ENCODE measurements at regions not wholly inside any gene's neighbourhood (a gene's known extent, or its start where the extent isn't known, plus 50 kb on each side); places are given as distances from the start of the nearest gene placed in this dataset.

DNA sequence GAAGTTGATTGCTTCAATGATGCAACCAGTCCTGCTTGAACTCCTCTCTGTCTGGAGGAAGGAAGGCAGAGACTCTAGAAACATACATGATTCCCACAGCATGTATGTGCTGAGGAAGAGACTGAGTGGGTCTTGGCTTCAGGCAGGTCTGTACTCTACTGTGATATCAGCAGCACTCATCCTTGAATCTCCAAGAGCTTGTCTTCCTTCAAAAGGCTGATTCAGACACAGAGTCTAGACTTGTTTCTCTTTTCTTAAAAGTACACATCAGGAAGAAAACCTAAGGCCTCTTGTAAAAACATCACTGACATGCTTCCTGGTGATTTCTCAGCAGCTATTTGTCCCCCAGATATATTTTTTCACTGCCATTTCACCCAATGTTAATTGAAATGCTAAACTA lies 155.7 kb upstream of the HEY2 start:
- no TSS peak for BruUV-seq (replicated peaks)
- Histone ChIP-seq H3K36me3 (ENCODE audit: control insufficient read depth, insufficient read depth, low read length) (no peaks in the 10 kb centered on the region), H3K27ac (ENCODE audit: extremely low read depth, low read depth, low read length) (no peak overlapping the region), H3K4me1 (replicated peaks in 1 of 2; ENCODE audit: control insufficient read depth in 2 of 2, insufficient read depth in 2 of 2, low read length in 2 of 2) (no peaks in the 10 kb centered on the region), H3K9me3 (replicated peaks; ENCODE audit: control insufficient read depth, insufficient read depth, low read depth, low read length) (no peaks in the 10 kb centered on the region), H3K9ac (ENCODE audit: insufficient read depth in 1 of 2, low read depth in 2 of 2, low read length in 2 of 2) (no peak overlapping the region), H4K20me1 (replicated peaks; ENCODE audit: control insufficient read depth, insufficient read depth, low read length) (no peaks in the 10 kb centered on the region), H3K27me3 (ENCODE audit: control insufficient read depth in 2 of 2, insufficient read depth in 2 of 2, low read length in 2 of 2) (no peaks in the 10 kb centered on the region), H3K9me1 (ENCODE audit: control insufficient read depth, insufficient read depth, low read length) (no peaks in the 10 kb centered on the region), H2AFZ (ENCODE audit: low read depth, low read length) (no peak overlapping the region), H3K4me2 (ENCODE audit: insufficient read depth, low read length) (no peak overlapping the region), H3K79me2 (ENCODE audit: control insufficient read depth, insufficient read depth, low read length) (no peaks in the 10 kb centered on the region), H3K4me3 (no peak overlapping the region)
- CTCF ChIA-PET (ENCODE audit: low intra/inter-chr PET ratio): no interaction called here
- FAIRE-seq: no peak
- no peak for DNase-seq (ENCODE audit: extremely low read depth in 1 of 4, low spot score in 3 of 4)
- in situ Hi-C loops (cut with MboI): no loop called here
- no peak for ATAC-seq
- TF ChIP-seq TRIM24 (IDR thresholded peaks at IDR 0.05): no peak
- no peak for TF ChIP-seq RBM25 (IDR thresholded peaks at IDR 0.05; ENCODE audit: low read depth, low read length, severe bottlenecking)
- intact Hi-C loops (cut with micrococcal nuclease): no loop called here
- POLR2A ChIA-PET: interaction anchor here (1.2 kb wide), 1 partner anchor 10 kb away, joined by 4 read pairs; no protein-coding TSS in a partner anchor

DNA sequence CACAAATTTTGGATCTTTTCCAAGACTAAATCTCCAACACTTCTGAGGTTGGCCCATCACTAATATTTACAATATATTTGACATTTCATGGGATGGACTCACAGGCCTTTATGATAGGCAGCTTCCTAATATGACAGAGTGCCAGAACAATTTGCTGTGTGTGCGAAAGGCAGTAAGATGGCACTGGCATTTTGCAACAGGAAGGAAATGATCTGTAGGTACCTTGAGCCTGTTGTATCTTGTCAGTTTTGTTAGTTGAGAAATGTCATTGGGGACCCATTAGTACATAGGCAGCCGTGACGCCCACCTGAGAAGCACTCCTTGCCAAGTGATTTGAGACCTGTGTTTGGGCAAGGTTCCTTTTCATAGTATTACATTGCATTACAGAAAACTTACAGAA lies 153.4 kb upstream of the HEY2 start:
- CTCF ChIA-PET (ENCODE audit: low intra/inter-chr PET ratio): no interaction called here
- Histone ChIP-seq H3K9ac (ENCODE audit: insufficient read depth in 1 of 2, low read depth in 2 of 2, low read length in 2 of 2) (no peak overlapping the region), H3K27ac (ENCODE audit: extremely low read depth, low read depth, low read length) (no peak overlapping the region), H3K9me1 (ENCODE audit: control insufficient read depth, insufficient read depth, low read length) (no peaks in the 10 kb centered on the region), H3K36me3 (ENCODE audit: control insufficient read depth, insufficient read depth, low read length) (no peaks in the 10 kb centered on the region), H3K4me2 (ENCODE audit: insufficient read depth, low read length) (no peak overlapping the region), H3K9me3 (replicated peaks; ENCODE audit: control insufficient read depth, insufficient read depth, low read depth, low read length) (no peaks in the 10 kb centered on the region), H3K79me2 (ENCODE audit: control insufficient read depth, insufficient read depth, low read length) (no peaks in the 10 kb centered on the region), H3K4me1 (replicated peaks in 1 of 2; ENCODE audit: control insufficient read depth in 2 of 2, insufficient read depth in 2 of 2, low read length in 2 of 2) (no peaks in the 10 kb centered on the region), H4K20me1 (replicated peaks; ENCODE audit: control insufficient read depth, insufficient read depth, low read length) (no peaks in the 10 kb centered on the region), H2AFZ (ENCODE audit: low read depth, low read length) (no peak overlapping the region), H3K4me3 (no peak overlapping the region), H3K27me3 (ENCODE audit: control insufficient read depth in 2 of 2, insufficient read depth in 2 of 2, low read length in 2 of 2) (no peaks in the 10 kb centered on the region)
- no peak for FAIRE-seq
- POLR2A ChIA-PET: no interaction called here
- BruUV-seq (replicated peaks): no TSS peak
- no peak for ATAC-seq
- intact Hi-C loops (cut with micrococcal nuclease) (no loop called here), in situ Hi-C loops (cut with MboI) (no loop called here)
- DNase-seq (ENCODE audit: extremely low read depth in 1 of 4, low spot score in 3 of 4): no peak
- 22% methylated on average over 3 of the region's 3 CpGs for WGBS (ENCODE audit: insufficient coverage, low coverage, missing lambda C conversion rate)
- no peak for TF ChIP-seq NR2C1 (IDR thresholded peaks at IDR 0.05)
- no peak for TF ChIP-seq NR2C1 (tag; IDR thresholded peaks at IDR 0.05)
- no peak for TF ChIP-seq FOXP1 (CRISPR knock-in tag; IDR thresholded peaks at IDR 0.05)
- TF ChIP-seq, protein P1, sequence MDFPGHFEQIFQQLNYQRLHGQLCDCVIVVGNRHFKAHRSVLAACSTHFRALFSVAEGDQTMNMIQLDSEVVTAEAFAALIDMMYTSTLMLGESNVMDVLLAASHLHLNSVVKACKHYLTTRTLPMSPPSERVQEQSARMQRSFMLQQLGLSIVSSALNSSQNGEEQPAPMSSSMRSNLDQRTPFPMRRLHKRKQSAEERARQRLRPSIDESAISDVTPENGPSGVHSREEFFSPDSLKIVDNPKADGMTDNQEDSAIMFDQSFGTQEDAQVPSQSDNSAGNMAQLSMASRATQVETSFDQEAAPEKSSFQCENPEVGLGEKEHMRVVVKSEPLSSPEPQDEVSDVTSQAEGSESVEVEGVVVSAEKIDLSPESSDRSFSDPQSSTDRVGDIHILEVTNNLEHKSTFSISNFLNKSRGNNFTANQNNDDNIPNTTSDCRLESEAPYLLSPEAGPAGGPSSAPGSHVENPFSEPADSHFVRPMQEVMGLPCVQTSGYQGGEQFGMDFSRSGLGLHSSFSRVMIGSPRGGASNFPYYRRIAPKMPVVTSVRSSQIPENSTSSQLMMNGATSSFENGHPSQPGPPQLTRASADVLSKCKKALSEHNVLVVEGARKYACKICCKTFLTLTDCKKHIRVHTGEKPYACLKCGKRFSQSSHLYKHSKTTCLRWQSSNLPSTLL (IDR thresholded peaks at IDR 0.05): no peak
- no peak for TF ChIP-seq EZH2 (IDR thresholded peaks at IDR 0.05; ENCODE audit: borderline replicate concordance, low read depth, low read length)
- no peak for TF ChIP-seq LARP7 (IDR thresholded peaks at IDR 0.05)
- no peak for TF ChIP-seq HMGN3 (IDR thresholded peaks at IDR 0.05; ENCODE audit: borderline replicate concordance, extremely low read depth, insufficient read length, low read depth, low read length)
- no peak for TF ChIP-seq CCNT2 (IDR thresholded peaks at IDR 0.05; ENCODE audit: borderline replicate concordance, extremely low read depth, insufficient read length, low read depth, low read length)
- TF ChIP-seq ZNF699 (CRISPR knock-in tag; IDR thresholded peaks at IDR 0.05; ENCODE audit: insufficient replicate concordance): no peak
- TF ChIP-seq ZNF830 (CRISPR knock-in tag; IDR thresholded peaks at IDR 0.05): no peak
- TF ChIP-seq ZNF707 (CRISPR knock-in tag; conservative IDR thresholded peaks at IDR 0.05): no peak
- TF ChIP-seq NFE2L1 (tag; IDR thresholded peaks at IDR 0.05; ENCODE audit: borderline replicate concordance, low read depth): no peak
- TF ChIP-seq ZFP36 (IDR thresholded peaks at IDR 0.05; ENCODE audit: low read depth, low read length, partially characterized antibody): no peak
